Tibial artery (tissue), 4 donors: ENCODE measurements at regions not wholly inside any gene's neighbourhood (a gene's known extent, or its start where the extent isn't known, plus 50 kb on each side); places are given as distances from the start of the nearest gene placed in this dataset.

ENCODE experiments used
- DNase-seq, 2 donors: peaks; one replicate each; pipeline ENCODE4 v3.0.0-alpha.2; 2019
- H3K27ac ChIP-seq, 2 donors: fragments of 200-600 bp; sonication (generic) in 1 of 2; 1 replicate in 1 of 2; 2 replicates in 1 of 2; pipeline ENCODE4 v1.5.1; 2018 to 2019; ENCODE audit warnings: mild to moderate bottlenecking in 1 of 2
- H3K27me3 ChIP-seq, 2 donors: fragments of 200-600 bp; sonication (generic) in 1 of 2; one replicate each; pipeline versions ENCODE4 v1.5.1 to v1.6.0; 2016 to 2019
- H3K36me3 ChIP-seq, 3 donors: fragments of 200-600 bp; sonication (generic) in 2 of 3; one replicate each; pipeline ENCODE4 v1.5.1; 2016 to 2019; ENCODE audit warnings: mild to moderate bottlenecking in 2 of 3
- H3K4me1 ChIP-seq, 4 donors: fragments of 200-600 bp; sonication (generic) in 2 of 4; 1 replicate in 3 of 4; 2 replicates in 1 of 4; pipeline ENCODE4 v1.5.1; 2016 to 2019
- H3K4me3 ChIP-seq, 2 donors: fragments of 200-600 bp; sonication (generic) in 1 of 2; 1 replicate in 1 of 2; 2 replicates in 1 of 2; pipeline ENCODE4 v1.5.1; 2018 to 2019; ENCODE audit warnings: mild to moderate bottlenecking in 2 of 2
- H3K9me3 ChIP-seq, 3 donors: fragments of 200-600 bp; sonication (generic) in 1 of 3; one replicate each; pipeline ENCODE4 v1.5.1; 2016 to 2019
- intact Hi-C: fragments of 100-400 bp; cut with DNase I; formaldehyde crosslinking; loops from one replicate; pipeline ENCODE4 v1.15.0; 2023; ENCODE audit warnings: low total_unique reads
- TF ChIP-seq, protein P1 (sequence below), 2 experiments: fragments of 200-600 bp in 1 of 2; fragments of 450-650 bp in 1 of 2; IDR thresholded peaks; one replicate each; pipeline ENCODE4 v1.5.1; 2017 to 2019; ENCODE audit warnings: antibody characterized with exemption in 2 of 2, mild to moderate bottlenecking in 1 of 2, moderate library complexity in 1 of 2

DNA sequence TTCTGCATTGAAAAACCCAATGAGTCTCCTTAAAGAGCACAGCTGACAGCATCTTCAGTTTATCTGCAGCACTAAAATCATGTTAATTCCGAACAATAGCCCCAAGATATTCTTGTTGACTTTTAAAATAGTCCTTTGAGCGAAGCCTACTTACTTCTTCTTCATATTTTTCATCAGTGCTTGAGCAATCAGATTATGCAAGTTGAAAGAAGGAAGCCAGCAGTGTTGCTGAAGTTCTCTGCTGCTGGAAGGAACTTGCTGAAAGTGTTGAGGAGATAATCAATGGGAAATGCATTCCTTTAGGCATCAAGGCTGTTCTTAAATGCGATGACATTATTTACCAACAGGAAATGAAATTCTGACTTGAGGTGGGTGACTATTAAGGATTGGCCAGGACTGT, 105.9 kb upstream of the SNTG2 start:
- H3K27ac ChIP-seq = no peak overlapping the region
- no peaks in the 10 kb centered on the region for H3K9me3 ChIP-seq
- TF ChIP-seq, protein P1, sequence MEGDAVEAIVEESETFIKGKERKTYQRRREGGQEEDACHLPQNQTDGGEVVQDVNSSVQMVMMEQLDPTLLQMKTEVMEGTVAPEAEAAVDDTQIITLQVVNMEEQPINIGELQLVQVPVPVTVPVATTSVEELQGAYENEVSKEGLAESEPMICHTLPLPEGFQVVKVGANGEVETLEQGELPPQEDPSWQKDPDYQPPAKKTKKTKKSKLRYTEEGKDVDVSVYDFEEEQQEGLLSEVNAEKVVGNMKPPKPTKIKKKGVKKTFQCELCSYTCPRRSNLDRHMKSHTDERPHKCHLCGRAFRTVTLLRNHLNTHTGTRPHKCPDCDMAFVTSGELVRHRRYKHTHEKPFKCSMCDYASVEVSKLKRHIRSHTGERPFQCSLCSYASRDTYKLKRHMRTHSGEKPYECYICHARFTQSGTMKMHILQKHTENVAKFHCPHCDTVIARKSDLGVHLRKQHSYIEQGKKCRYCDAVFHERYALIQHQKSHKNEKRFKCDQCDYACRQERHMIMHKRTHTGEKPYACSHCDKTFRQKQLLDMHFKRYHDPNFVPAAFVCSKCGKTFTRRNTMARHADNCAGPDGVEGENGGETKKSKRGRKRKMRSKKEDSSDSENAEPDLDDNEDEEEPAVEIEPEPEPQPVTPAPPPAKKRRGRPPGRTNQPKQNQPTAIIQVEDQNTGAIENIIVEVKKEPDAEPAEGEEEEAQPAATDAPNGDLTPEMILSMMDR (IDR thresholded peaks at IDR 0.05) = no peak
- intact Hi-C loops = no loop called here
- no peaks in the 10 kb centered on the region for H3K27me3 ChIP-seq
- no peak overlapping the region for H3K4me3 ChIP-seq
- no peaks in the 10 kb centered on the region for H3K36me3 ChIP-seq
- H3K4me1 ChIP-seq = no peaks in the 10 kb centered on the region
- no peak for DNase-seq

DNA sequence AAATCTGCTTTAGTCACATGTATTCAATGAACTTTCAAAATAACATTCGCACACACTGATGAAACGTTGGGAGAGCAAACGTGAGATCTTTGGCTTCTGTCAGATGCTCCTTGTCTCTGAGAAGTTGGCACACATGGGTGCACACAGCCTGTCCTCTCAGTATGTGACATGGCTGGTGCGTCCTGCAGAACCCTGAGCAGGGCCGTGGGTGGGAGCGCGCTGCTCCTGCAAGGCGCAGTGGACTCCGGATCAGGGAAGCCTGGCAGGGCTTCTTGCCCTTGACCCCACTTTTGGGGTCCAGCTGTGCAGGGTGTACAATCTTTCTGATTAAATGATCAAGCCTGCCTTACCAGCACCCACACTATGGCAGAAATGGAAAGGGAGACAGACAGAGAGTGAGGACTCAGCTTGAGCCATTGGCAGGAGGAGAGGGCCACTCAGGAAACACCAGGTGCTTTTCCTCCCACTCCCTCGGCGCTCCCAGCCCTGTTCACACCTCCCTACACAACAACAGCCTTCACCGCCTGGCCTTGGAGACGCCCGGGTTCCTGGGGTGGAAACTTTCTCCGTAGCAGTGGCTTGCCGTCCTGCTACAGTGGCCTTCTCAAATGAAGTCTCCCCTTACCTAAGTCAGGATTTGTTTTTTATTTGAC, 108.4 kb upstream of the SNTG2 start:
- TF ChIP-seq, protein P1 (IDR thresholded peaks at IDR 0.05) = no peak
- Histone ChIP-seq H3K4me1 (no peaks in the 10 kb centered on the region), H3K27me3 (peaks cover 0 to 5% of the 10 kb centered on the region in 2 donors), H3K36me3 (no peaks in the 10 kb centered on the region), H3K4me3 (no peak overlapping the region), H3K27ac (no peak overlapping the region), H3K9me3 (no peaks in the 10 kb centered on the region)
- intact Hi-C loops = no loop called here
- DNase-seq = no peak

DNA sequence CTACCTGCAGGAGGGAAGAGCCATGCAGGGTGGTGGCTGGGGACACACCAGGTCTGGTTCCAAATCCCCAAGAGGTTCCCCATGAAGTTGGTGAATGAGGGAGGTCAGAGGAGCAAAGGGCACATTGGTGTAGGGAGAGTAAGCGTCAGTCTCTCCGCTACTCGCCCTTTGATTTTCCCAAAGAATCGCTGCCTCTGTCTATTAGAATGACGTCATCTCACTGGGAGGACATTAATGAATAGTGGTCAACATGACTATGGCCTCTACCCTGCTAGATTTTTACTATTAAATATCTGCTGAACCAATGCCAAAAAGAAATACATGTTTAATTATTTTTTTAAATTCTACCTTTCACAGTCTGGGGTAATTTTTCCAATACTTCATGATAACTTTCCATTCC, 109.6 kb upstream of the SNTG2 start:
- no peaks in the 10 kb centered on the region for H3K36me3 ChIP-seq
- DNase-seq = no peak
- TF ChIP-seq, protein P1 (IDR thresholded peaks at IDR 0.05) = no peak
- H3K27me3 ChIP-seq = peaks cover 0 to 5% of the 10 kb centered on the region in 2 donors
- intact Hi-C loops = no loop called here
- no peaks in the 10 kb centered on the region for H3K4me1 ChIP-seq
- H3K27ac ChIP-seq = no peak overlapping the region
- no peak overlapping the region for H3K4me3 ChIP-seq
- H3K9me3 ChIP-seq = no peaks in the 10 kb centered on the region

- TF ChIP-seq, protein P1 (IDR thresholded peaks at IDR 0.05) = no peak
- intact Hi-C loops = no loop called here
- Histone ChIP-seq H3K27ac (no peak overlapping the region), H3K27me3 (peaks cover 0 to 5% of the 10 kb centered on the region in 2 donors), H3K4me1 (peaks cover 0 to 23% (median 13%) of the 10 kb centered on the region in 4 donors), H3K4me3 (no peak overlapping the region), H3K9me3 (no peaks in the 10 kb centered on the region), H3K36me3 (no peaks in the 10 kb centered on the region)
- DNase-seq = no peak
These were observed 116.4 kb upstream of the SNTG2 start for GRCh38 chr2:834233-834632.

DNA sequence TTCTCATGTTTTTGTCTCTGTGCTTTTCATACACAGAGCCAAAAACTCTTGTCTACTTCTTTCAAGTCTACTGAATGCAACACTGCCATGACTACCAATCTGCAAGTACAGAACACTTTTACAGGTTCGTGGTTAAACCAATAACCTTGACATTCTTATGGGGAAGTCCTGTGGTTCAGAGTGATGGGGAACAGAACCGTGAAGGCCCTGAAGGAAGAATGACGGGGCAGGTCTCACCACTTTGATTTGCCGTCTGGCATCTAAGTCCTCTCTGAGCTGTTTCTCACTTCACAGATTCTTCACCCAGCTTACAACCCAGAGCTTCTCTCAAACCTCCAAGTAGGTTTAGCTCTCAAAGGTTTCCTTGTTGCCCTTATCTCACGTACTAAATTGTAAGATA, 117.5 kb upstream of the SNTG2 start:
- H3K4me1 ChIP-seq = peaks cover 0 to 23% (median 13%) of the 10 kb centered on the region in 4 donors
- H3K36me3 ChIP-seq = no peaks in the 10 kb centered on the region
- no peak overlapping the region for H3K4me3 ChIP-seq
- H3K9me3 ChIP-seq = no peaks in the 10 kb centered on the region
- no peak for DNase-seq
- intact Hi-C loops = no loop called here
- peaks cover 0 to 5% of the 10 kb centered on the region in 2 donors for H3K27me3 ChIP-seq
- H3K27ac ChIP-seq = no peak overlapping the region
- TF ChIP-seq, protein P1 (IDR thresholded peaks at IDR 0.05) = no peak
